ENCODE measurements at regions not wholly inside any gene's neighbourhood (a gene's known extent, or its start where the extent isn't known, plus 50 kb on each side); places are given as distances from the start of the nearest gene placed in this dataset.

DNA sequence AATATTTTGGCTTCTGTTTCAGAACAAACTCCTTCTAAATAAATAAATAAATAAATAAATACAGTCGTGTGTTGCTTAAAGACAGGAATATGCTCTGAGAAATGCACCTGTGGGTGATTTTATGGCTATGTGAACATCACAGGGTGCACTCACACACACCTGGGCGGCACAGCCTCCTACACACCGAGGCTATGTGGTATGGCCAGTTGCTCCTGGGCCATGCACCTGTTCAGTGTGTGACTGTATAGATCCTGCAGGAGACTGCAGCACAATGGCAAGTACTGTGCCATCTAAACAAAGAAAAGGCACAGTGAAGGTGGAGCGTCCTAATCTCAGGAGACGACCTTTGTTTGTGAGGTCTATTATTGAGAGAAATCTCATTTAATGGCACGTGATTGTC is 1281.1 kb downstream of the TBC1D22A start:
- DNase-seq (ENCODE audit: low spot score) (no peak), ATAC-seq (ENCODE audit: low FRiP score) (no peak)

GRCh38 chr22:48042621-48043395 is 1280.4 kb downstream of the TBC1D22A start:
- TF ChIP-seq CTCF (IDR thresholded peaks at IDR 0.05) = no peak
- ATAC-seq (ENCODE audit: low FRiP score) (no peak), DNase-seq (ENCODE audit: low spot score) (no peak)

More for the DNA sequence above, 1281.1 kb downstream of the TBC1D22A start:
- TF ChIP-seq CTCF (IDR thresholded peaks at IDR 0.05) = no peak

GRCh38 chr22:48039326-48039725 is 1276.9 kb downstream of the TBC1D22A start:
- DNase-seq (ENCODE audit: low spot score) = no peak

DNA sequence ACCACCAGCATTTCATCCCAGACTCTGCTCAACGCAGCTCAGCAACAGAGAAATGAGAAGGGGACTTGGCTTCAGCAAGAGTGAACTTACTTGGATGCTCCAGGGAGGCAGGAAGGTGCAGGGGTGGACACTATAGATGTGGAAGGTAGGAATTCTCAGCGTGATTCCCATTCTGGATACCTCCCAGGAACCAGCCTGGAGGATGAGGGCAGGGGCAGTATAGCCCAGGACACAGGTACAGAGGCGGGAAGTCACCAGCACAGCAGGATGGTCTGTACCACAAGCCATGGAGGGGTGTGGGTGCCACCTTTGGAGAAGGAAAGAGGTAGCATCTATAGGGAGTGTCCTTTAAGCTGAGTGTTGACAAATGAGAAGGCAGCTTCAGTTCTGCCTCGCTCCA is 1275.2 kb downstream of the TBC1D22A start:
- ATAC-seq (ENCODE audit: low FRiP score) (no peak), DNase-seq (ENCODE audit: low spot score) (no peak)
- TF ChIP-seq CTCF (IDR thresholded peaks at IDR 0.05) = no peak

More at GRCh38 chr22:48039326-48039725, 1276.9 kb downstream of the TBC1D22A start:
- ATAC-seq (ENCODE audit: low FRiP score) = no peak
- no peak for TF ChIP-seq CTCF (IDR thresholded peaks at IDR 0.05)

- ATAC-seq (ENCODE audit: low FRiP score) (no peak), DNase-seq (ENCODE audit: low spot score) (no peak)
- TF ChIP-seq CTCF (IDR thresholded peaks at IDR 0.05) = no peak
These were observed 1273.4 kb downstream of the TBC1D22A start for GRCh38 chr22:48035897-48036296.

GRCh38 chr22:48031589-48031988 is 1269.1 kb downstream of the TBC1D22A start:
- no peak for ATAC-seq (ENCODE audit: low FRiP score)
- TF ChIP-seq CTCF (IDR thresholded peaks at IDR 0.05) = no peak
- DNase-seq (ENCODE audit: low spot score) = no peak

GRCh38 chr22:48025096-48025495 is 1262.6 kb downstream of the TBC1D22A start:
- TF ChIP-seq CTCF (IDR thresholded peaks at IDR 0.05) = no peak
- ATAC-seq (ENCODE audit: low FRiP score) (no peak), DNase-seq (ENCODE audit: low spot score) (no peak)

Measured in omental fat pad (tissue), 3 donors.